ENCODE measurements at regions not wholly inside any gene's neighbourhood (a gene's known extent, or its start where the extent isn't known, plus 50 kb on each side); places are given as distances from the start of the nearest gene placed in this dataset.

DNA sequence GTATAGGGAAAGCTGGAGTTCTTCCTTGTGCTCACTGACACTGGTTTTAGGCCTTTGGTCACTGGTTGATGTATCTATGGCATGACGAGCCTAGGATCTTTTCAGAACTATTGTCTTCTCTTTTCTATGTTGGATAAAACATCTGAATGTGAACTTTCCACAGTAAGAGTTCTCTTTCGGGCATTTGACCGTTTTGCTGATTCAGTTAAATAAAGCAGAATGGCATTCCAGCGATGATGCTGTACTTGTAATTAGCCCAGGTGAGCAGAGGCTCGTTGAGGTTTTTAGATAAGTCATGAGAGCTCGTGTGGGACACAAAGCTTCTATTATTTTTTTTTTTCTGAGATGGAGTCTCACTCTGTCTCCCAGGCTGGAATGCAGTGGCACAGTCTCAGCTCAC, 160.2 kb upstream of the DPP6 start:
- DNase-seq (ENCODE audit: low read depth): no peak
- TF ChIP-seq CTCF (IDR thresholded peaks at IDR 0.05; ENCODE audit: low read length, missing control alignments): no peak
- H3K4me3 ChIP-seq (replicated peaks; ENCODE audit: low read depth, low read length): no peak overlapping the region

GRCh38 chr7:153902862-153903261, 149.3 kb upstream of the DPP6 start:
- DNase-seq (ENCODE audit: low read depth): no peak
- no peak overlapping the region for H3K4me3 ChIP-seq (replicated peaks; ENCODE audit: low read depth, low read length)
- TF ChIP-seq CTCF (IDR thresholded peaks at IDR 0.05; ENCODE audit: low read length, missing control alignments): no peak

DNA sequence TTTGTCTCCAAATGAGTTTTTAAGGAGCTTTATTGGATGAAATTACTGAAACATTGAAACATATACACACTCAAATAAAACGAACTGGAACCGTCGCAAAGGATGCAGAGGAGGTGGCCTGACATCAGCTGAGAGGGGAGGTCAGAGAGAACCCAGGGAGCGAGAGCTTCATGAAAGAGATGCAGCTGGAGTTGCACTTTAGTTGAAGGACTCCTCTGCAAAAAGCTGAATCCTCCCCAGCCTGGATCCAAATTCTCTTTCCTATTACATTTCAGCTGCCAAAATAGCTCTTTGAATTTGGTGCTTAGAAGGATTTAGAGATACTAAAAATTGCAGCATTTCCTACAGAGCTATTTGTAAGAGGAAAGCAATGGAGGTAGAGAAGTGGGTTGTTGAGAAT, 140.0 kb upstream of the DPP6 start:
- no peak overlapping the region for H3K4me3 ChIP-seq (replicated peaks; ENCODE audit: low read depth, low read length)
- no peak for DNase-seq (ENCODE audit: low read depth)
- TF ChIP-seq CTCF (IDR thresholded peaks at IDR 0.05; ENCODE audit: low read length, missing control alignments): no peak

DNA sequence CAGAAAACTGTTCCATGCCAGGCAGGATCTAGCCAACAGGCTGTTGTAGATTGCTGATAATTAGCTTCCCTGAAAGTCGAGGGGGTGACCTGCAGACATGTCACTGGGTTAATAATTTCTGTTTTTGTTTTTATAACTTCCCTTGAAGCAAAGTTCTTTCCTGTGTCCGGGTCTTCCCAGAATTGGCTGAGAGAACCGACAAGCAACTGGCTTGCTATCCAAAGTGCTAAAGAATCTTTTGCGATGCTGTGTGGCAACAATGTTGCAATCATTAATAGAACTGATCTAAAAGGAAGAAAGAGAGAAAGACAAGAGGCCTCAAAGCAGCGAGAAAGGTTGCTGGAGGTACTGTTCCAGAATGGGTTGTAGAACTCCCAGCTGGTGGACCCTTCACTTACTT, 132.1 kb upstream of the DPP6 start:
- H3K4me3 ChIP-seq (replicated peaks; ENCODE audit: low read depth, low read length): no peak overlapping the region
- DNase-seq (ENCODE audit: low read depth): no peak
- TF ChIP-seq CTCF (IDR thresholded peaks at IDR 0.05; ENCODE audit: low read length, missing control alignments): no peak

- DNase-seq (ENCODE audit: low read depth): no peak
- no peak for TF ChIP-seq CTCF (IDR thresholded peaks at IDR 0.05; ENCODE audit: low read length, missing control alignments)
- no peak overlapping the region for H3K4me3 ChIP-seq (replicated peaks; ENCODE audit: low read depth, low read length)
Measured at GRCh38 chr7:153920897-153921296, 131.3 kb upstream of the DPP6 start.

DNA sequence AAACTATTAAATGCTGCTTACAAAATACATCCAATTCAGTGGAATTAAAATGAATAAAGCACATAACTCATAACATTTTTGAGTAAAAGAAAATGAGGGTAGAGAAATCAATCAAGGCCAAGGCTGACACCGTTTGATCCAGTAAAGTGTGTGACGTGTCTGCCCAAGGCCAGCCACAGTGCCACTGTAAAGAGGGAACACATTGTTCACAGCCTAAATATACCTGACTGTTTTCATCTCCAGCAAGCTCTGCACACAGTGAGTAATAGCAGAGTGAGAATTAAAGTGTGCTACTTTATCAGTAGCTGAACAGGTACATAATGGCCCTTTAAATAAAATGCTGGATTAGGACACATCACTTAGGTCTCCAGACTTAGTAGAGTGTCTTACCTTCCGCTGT, 130.8 kb upstream of the DPP6 start:
- TF ChIP-seq CTCF (IDR thresholded peaks at IDR 0.05; ENCODE audit: low read length, missing control alignments): no peak
- DNase-seq (ENCODE audit: low read depth): no peak
- H3K4me3 ChIP-seq (replicated peaks; ENCODE audit: low read depth, low read length): no peak overlapping the region

DNA sequence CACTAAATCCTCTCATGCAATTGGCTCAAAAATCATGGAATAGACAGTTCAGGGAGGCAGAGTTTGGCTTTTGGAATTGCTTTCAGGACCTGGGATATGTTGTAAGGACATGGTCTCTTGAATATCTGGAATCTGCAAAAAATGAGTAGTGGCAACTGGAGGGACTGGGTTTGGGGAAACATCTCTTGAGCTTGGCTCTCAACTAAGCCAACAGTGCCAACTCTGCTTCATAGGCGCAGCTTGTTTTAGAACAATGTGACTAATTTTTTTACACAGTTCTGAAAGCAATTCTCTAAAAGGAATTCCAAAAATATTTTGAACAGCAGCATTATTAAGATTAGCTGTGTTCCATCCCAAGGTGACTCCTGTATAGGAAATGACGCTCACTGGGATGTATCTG, 121.5 kb upstream of the DPP6 start:
- TF ChIP-seq CTCF (IDR thresholded peaks at IDR 0.05; ENCODE audit: low read length, missing control alignments): no peak

More for the DNA sequence above, 121.5 kb upstream of the DPP6 start:
- no peak overlapping the region for H3K4me3 ChIP-seq (replicated peaks; ENCODE audit: low read depth, low read length)
- DNase-seq (ENCODE audit: low read depth): no peak

All from fibroblast of pulmonary artery (primary cell).